Activated naive CD8-positive, alpha-beta T cell treated with anti-CD3 and anti-CD28 coated beads for 36 hours (primary cell): ENCODE measurements at regions not wholly inside any gene's neighbourhood (a gene's known extent, or its start where the extent isn't known, plus 50 kb on each side); places are given as distances from the start of the nearest gene placed in this dataset.
"Not testable (repeated sequence)": the region's sequence is repeated elsewhere in the genome, so short reads cannot be mapped to it uniquely, and the experiment has no call there.

Experiments
- DNase-seq: peaks from one replicate; pipeline ENCODE4 v3.0.0; 2021
- H3K27ac Mint-ChIP-seq: one replicate; pipeline ENCODE4 v1.8.0; 2022; ENCODE audit warnings: mild to moderate bottlenecking, moderate library complexity, mixed read lengths
- H3K27me3 Mint-ChIP-seq: one replicate; pipeline ENCODE4 v1.8.0; 2022; ENCODE audit warnings: mild to moderate bottlenecking, mixed read lengths
- H3K36me3 Mint-ChIP-seq: one replicate; pipeline ENCODE4 v1.8.0; 2021; ENCODE audit warnings: mild to moderate bottlenecking, mixed read lengths
- H3K4me1 Mint-ChIP-seq: one replicate; pipeline ENCODE4 v1.8.0; 2021; ENCODE audit warnings: mixed read lengths
- H3K4me3 Mint-ChIP-seq: one replicate; pipeline ENCODE4 v1.8.0; 2022; ENCODE audit warnings: mild to moderate bottlenecking, moderate library complexity, mixed read lengths
- H3K9me3 Mint-ChIP-seq: one replicate; pipeline ENCODE4 v1.8.0; 2022; ENCODE audit warnings: mixed read lengths

- Mint-ChIP-seq H3K27ac (no peak overlapping the region), H3K36me3 (no peaks in the 10 kb centered on the region), H3K4me3 (no peak overlapping the region), H3K27me3 (peaks cover 5% of the 10 kb centered on the region), H3K4me1 (no peaks in the 10 kb centered on the region), H3K9me3 (peaks cover 5% of the 10 kb centered on the region)
- no peak for DNase-seq
Measured at GRCh38 chr5:101327816-101328215, 424.7 kb upstream of the ST8SIA4 start.

GRCh38 chr5:101326766-101327165 lies 423.7 kb upstream of the ST8SIA4 start:
- H3K9me3 Mint-ChIP-seq: peaks cover 5% of the 10 kb centered on the region
- H3K4me3 Mint-ChIP-seq: no peak overlapping the region
- no peaks in the 10 kb centered on the region for H3K36me3 Mint-ChIP-seq

GRCh38 chr5:101316401-101316800 lies 413.3 kb upstream of the ST8SIA4 start:
- H3K4me1 Mint-ChIP-seq, H3K9me3 Mint-ChIP-seq, H3K27ac Mint-ChIP-seq, H3K4me3 Mint-ChIP-seq, H3K36me3 Mint-ChIP-seq, DNase-seq, H3K27me3 Mint-ChIP-seq: not testable (repeated sequence)

More at GRCh38 chr5:101326766-101327165, 423.7 kb upstream of the ST8SIA4 start:
- Mint-ChIP-seq H3K27ac (no peak overlapping the region), H3K27me3 (peaks cover 5% of the 10 kb centered on the region), H3K4me1 (no peaks in the 10 kb centered on the region)
- no peak for DNase-seq

GRCh38 chr5:101306391-101307137 lies 403.5 kb upstream of the ST8SIA4 start:
- Mint-ChIP-seq H3K9me3 (no peaks in the 10 kb centered on the region), H3K4me3 (no peak overlapping the region), H3K4me1 (no peaks in the 10 kb centered on the region), H3K27me3 (no peaks in the 10 kb centered on the region), H3K36me3 (no peaks in the 10 kb centered on the region), H3K27ac (no peak overlapping the region)
- no peak for DNase-seq

- Mint-ChIP-seq H3K27me3 (no peaks in the 10 kb centered on the region), H3K36me3 (no peaks in the 10 kb centered on the region), H3K27ac (no peak overlapping the region), H3K4me3 (no peak overlapping the region), H3K9me3 (peaks cover 5% of the 10 kb centered on the region), H3K4me1 (no peaks in the 10 kb centered on the region)
- DNase-seq: no peak
Measured at GRCh38 chr5:101296477-101296876, 393.4 kb upstream of the ST8SIA4 start.

- Mint-ChIP-seq H3K4me3 (no peak overlapping the region), H3K36me3 (no peaks in the 10 kb centered on the region), H3K9me3 (peaks cover 5% of the 10 kb centered on the region), H3K4me1 (no peaks in the 10 kb centered on the region), H3K27ac (no peak overlapping the region), H3K27me3 (no peaks in the 10 kb centered on the region)
- DNase-seq: no peak
Measured at GRCh38 chr5:101292199-101292598, 389.1 kb upstream of the ST8SIA4 start.

GRCh38 chr5:101290761-101291160 lies 387.7 kb upstream of the ST8SIA4 start:
- H3K27me3 Mint-ChIP-seq, H3K27ac Mint-ChIP-seq, H3K4me3 Mint-ChIP-seq, DNase-seq, H3K4me1 Mint-ChIP-seq, H3K9me3 Mint-ChIP-seq, H3K36me3 Mint-ChIP-seq: not testable (repeated sequence)

GRCh38 chr5:101288633-101289032 lies 385.6 kb upstream of the ST8SIA4 start:
- no peak for DNase-seq
- Mint-ChIP-seq H3K4me3 (no peak overlapping the region), H3K27ac (no peak overlapping the region), H3K4me1 (no peaks in the 10 kb centered on the region), H3K27me3 (no peaks in the 10 kb centered on the region), H3K9me3 (peaks cover 5% of the 10 kb centered on the region), H3K36me3 (no peaks in the 10 kb centered on the region)

GRCh38 chr5:101284736-101285375 lies 381.8 kb upstream of the ST8SIA4 start:
- DNase-seq: no peak
- Mint-ChIP-seq H3K9me3 (no peaks in the 10 kb centered on the region), H3K4me1 (no peaks in the 10 kb centered on the region), H3K27ac (no peak overlapping the region), H3K36me3 (no peaks in the 10 kb centered on the region), H3K27me3 (no peaks in the 10 kb centered on the region), H3K4me3 (no peak overlapping the region)

GRCh38 chr5:101283938-101284337 lies 380.9 kb upstream of the ST8SIA4 start:
- not testable (repeated sequence) for H3K36me3 Mint-ChIP-seq, H3K9me3 Mint-ChIP-seq, H3K4me1 Mint-ChIP-seq, H3K27ac Mint-ChIP-seq, H3K27me3 Mint-ChIP-seq, H3K4me3 Mint-ChIP-seq, DNase-seq

- Mint-ChIP-seq H3K4me3 (no peak overlapping the region), H3K4me1 (no peaks in the 10 kb centered on the region)
Measured at GRCh38 chr5:101278917-101279316, 375.8 kb upstream of the ST8SIA4 start.

GRCh38 chr5:101278011-101278687 lies 375.1 kb upstream of the ST8SIA4 start:
- no peaks in the 10 kb centered on the region for H3K27me3 Mint-ChIP-seq
- DNase-seq: no peak
- no peak overlapping the region for H3K4me3 Mint-ChIP-seq

More at GRCh38 chr5:101278917-101279316, 375.8 kb upstream of the ST8SIA4 start:
- Mint-ChIP-seq H3K36me3 (no peaks in the 10 kb centered on the region), H3K27me3 (no peaks in the 10 kb centered on the region), H3K27ac (no peak overlapping the region), H3K9me3 (no peaks in the 10 kb centered on the region)
- no peak for DNase-seq

GRCh38 chr5:101271945-101272344 lies 368.9 kb upstream of the ST8SIA4 start:
- Mint-ChIP-seq H3K27me3 (no peaks in the 10 kb centered on the region), H3K4me3 (no peak overlapping the region), H3K9me3 (no peaks in the 10 kb centered on the region), H3K36me3 (no peaks in the 10 kb centered on the region), H3K4me1 (no peaks in the 10 kb centered on the region), H3K27ac (no peak overlapping the region)
- no peak for DNase-seq

More at GRCh38 chr5:101278011-101278687, 375.1 kb upstream of the ST8SIA4 start:
- H3K36me3 Mint-ChIP-seq: no peaks in the 10 kb centered on the region
- H3K4me1 Mint-ChIP-seq: no peaks in the 10 kb centered on the region
- no peaks in the 10 kb centered on the region for H3K9me3 Mint-ChIP-seq
- H3K27ac Mint-ChIP-seq: no peak overlapping the region

- Mint-ChIP-seq H3K27ac (no peak overlapping the region), H3K4me1 (no peaks in the 10 kb centered on the region), H3K4me3 (no peak overlapping the region), H3K36me3 (no peaks in the 10 kb centered on the region), H3K9me3 (no peaks in the 10 kb centered on the region), H3K27me3 (no peaks in the 10 kb centered on the region)
- DNase-seq: no peak
Measured at GRCh38 chr5:101271416-101271815, 368.3 kb upstream of the ST8SIA4 start.

- Mint-ChIP-seq H3K27ac (no peak overlapping the region), H3K4me1 (no peaks in the 10 kb centered on the region), H3K4me3 (no peak overlapping the region)
Measured at GRCh38 chr5:101260857-101261256, 357.8 kb upstream of the ST8SIA4 start.

More at GRCh38 chr5:101260857-101261256, 357.8 kb upstream of the ST8SIA4 start:
- Mint-ChIP-seq H3K27me3 (peaks cover 6% of the 10 kb centered on the region), H3K9me3 (peaks cover 2% of the 10 kb centered on the region), H3K36me3 (no peaks in the 10 kb centered on the region)
- no peak for DNase-seq
